Left lung (tissue), 4 donors: ENCODE measurements at regions not wholly inside any gene's neighbourhood (a gene's known extent, or its start where the extent isn't known, plus 50 kb on each side); places are given as distances from the start of the nearest gene placed in this dataset.

ENCODE experiments used
- ATAC-seq: fragments of 200-7000 bp; cut with Tn5 transposase; one replicate; pipeline ENCODE4 v1.9.1; 2020; ENCODE audit warnings: moderate library complexity
- DNase-seq, 4 donors: peaks; one replicate each; pipeline ENCODE4 v3.0.0-alpha.2; 2013 to 2020
- H3K27ac ChIP-seq, 2 donors: fragments of 200-600 bp; sonication (generic) in 1 of 2; one replicate each; pipeline versions ENCODE4 v1.5.0 to v1.8.0; 2020 to 2021
- H3K27me3 ChIP-seq, 2 donors: fragments of 200-600 bp; sonication (generic) in 1 of 2; one replicate each; pipeline versions ENCODE4 v1.5.0 to v1.8.0; 2020 to 2021
- H3K36me3 ChIP-seq, 2 donors: fragments of 200-600 bp; sonication (generic) in 1 of 2; one replicate each; pipeline versions ENCODE4 v1.5.0 to v1.8.0; 2020 to 2021
- H3K4me1 ChIP-seq, 2 donors: fragments of 200-600 bp; one replicate each; pipeline ENCODE4 v1.8.0; 2021
- H3K4me3 ChIP-seq, 2 donors: fragments of 200-600 bp; sonication (generic) in 1 of 2; one replicate each; pipeline versions ENCODE4 v1.5.0 to v1.8.0; 2020 to 2021; ENCODE audit warnings: mild to moderate bottlenecking in 1 of 2
- H3K9me3 ChIP-seq, 2 donors: fragments of 200-600 bp; sonication (generic) in 1 of 2; one replicate each; pipeline versions ENCODE4 v1.5.0 to v1.8.0; 2020 to 2021
- intact Hi-C, 2 donors: fragments of 100-400 bp; cut with DNase I; formaldehyde crosslinking; loops; one replicate each; pipeline versions ENCODE4 v1.11.2 to v1.14.2; 2022
- TF ChIP-seq, protein P1 (sequence below), 2 donors: fragments of 200-600 bp; sonication (generic) in 1 of 2; IDR thresholded peaks; one replicate each; pipeline versions ENCODE4 v1.5.0 to v1.8.0; 2021; ENCODE audit warnings: antibody characterized with exemption in 2 of 2
- donor health status: DM: no; HTN: yes; CAD: no.
- donor health status: DM: no; HTN: no; CAD: no.

DNA sequence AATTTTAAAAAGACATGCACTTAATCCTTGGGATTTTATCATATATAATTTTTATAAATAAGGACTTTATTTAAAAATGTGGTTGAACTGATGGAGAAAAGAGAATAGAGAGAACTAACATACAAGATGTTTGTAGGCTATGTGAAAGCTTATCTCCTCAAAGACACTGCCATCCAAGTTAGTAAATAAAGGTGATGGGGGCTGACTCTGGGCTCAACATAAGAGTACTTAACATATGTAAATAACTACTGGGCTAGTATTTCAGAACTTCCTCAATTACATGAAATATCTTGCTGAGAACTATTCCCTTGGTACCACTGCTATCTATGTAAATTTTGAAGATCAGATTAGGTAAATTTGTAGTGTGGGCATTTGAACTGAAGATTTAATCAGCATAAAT lies 1017.3 kb upstream of the PCDH20 start:
- intact Hi-C loops: no loop called here
- Histone ChIP-seq H3K9me3 (no peaks in the 10 kb centered on the region), H3K36me3 (no peaks in the 10 kb centered on the region), H3K4me3 (no peak overlapping the region), H3K27ac (no peak overlapping the region), H3K27me3 (no peaks in the 10 kb centered on the region), H3K4me1 (no peaks in the 10 kb centered on the region)
- no peak for ATAC-seq
- TF ChIP-seq, protein P1, sequence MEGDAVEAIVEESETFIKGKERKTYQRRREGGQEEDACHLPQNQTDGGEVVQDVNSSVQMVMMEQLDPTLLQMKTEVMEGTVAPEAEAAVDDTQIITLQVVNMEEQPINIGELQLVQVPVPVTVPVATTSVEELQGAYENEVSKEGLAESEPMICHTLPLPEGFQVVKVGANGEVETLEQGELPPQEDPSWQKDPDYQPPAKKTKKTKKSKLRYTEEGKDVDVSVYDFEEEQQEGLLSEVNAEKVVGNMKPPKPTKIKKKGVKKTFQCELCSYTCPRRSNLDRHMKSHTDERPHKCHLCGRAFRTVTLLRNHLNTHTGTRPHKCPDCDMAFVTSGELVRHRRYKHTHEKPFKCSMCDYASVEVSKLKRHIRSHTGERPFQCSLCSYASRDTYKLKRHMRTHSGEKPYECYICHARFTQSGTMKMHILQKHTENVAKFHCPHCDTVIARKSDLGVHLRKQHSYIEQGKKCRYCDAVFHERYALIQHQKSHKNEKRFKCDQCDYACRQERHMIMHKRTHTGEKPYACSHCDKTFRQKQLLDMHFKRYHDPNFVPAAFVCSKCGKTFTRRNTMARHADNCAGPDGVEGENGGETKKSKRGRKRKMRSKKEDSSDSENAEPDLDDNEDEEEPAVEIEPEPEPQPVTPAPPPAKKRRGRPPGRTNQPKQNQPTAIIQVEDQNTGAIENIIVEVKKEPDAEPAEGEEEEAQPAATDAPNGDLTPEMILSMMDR (IDR thresholded peaks at IDR 0.05): no peak
- DNase-seq: no peak

DNA sequence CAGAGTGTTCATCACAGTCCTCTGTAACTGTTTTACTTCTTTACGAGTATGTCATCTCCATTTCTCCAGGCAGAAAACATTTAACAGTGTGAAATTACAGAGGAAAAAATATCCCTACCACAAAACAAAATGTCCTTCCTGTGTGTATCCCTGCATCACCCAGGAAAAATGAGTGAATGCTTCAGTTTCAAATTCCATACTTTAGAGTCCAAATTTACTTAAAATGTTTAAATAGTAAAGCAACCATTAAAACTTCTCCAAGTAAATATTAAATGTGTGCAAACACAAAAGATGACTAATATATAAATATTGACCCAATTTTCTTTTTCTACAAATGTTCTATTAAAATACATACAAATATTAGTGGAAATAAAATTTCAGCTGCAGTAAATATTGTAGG lies 1016.6 kb upstream of the PCDH20 start:
- Histone ChIP-seq H3K27me3 (no peaks in the 10 kb centered on the region), H3K36me3 (no peaks in the 10 kb centered on the region), H3K4me1 (no peaks in the 10 kb centered on the region), H3K27ac (no peak overlapping the region), H3K9me3 (no peaks in the 10 kb centered on the region), H3K4me3 (no peak overlapping the region)
- DNase-seq: no peak
- ATAC-seq: no peak
- TF ChIP-seq, protein P1 (IDR thresholded peaks at IDR 0.05): no peak
- intact Hi-C loops: no loop called here

DNA sequence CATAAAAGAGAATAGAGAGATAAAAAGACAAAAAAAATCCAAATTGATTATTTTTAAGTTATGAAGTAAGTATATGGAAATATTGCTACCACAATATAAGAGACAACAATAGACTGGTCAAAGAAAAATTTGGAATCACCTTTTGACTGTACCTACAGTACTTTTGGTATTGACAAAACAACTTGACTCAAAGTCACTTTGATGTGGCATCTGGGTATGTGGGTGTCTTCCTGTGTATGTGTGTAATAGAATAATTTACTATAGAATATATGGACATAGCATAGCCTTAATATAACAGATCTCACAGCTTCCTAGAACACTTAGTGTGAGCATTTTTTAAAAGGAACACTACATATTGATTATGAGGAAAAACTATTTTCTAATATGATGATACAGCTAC lies 1016.2 kb upstream of the PCDH20 start:
- ATAC-seq: no peak
- Histone ChIP-seq H3K36me3 (no peaks in the 10 kb centered on the region), H3K4me3 (no peak overlapping the region), H3K9me3 (no peaks in the 10 kb centered on the region), H3K27ac (no peak overlapping the region), H3K4me1 (no peaks in the 10 kb centered on the region), H3K27me3 (no peaks in the 10 kb centered on the region)
- intact Hi-C loops: no loop called here
- TF ChIP-seq, protein P1 (IDR thresholded peaks at IDR 0.05): no peak
- no peak for DNase-seq

DNA sequence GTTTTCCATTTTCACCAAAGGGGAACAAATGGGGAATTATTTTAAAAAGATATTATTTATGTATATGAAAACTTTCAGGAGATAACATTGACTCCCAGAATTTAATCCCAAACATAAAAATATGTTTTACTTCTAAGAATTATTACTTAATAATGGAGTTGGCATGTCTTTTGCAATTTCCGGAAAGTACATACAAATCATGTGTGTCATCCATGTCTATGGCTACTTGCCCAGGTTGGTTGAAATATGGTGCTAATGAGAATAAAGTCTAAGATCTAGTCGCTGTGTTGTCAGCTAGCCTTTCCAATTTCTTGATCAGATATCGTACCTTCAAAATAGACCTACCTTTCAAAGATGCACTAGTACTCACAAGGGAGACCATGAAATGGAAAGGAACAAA lies 1003.2 kb upstream of the PCDH20 start:
- no peaks in the 10 kb centered on the region for H3K27me3 ChIP-seq
- H3K4me3 ChIP-seq: no peak overlapping the region
- H3K9me3 ChIP-seq: no peaks in the 10 kb centered on the region
- DNase-seq (peak in 1 of 4 donors; percentile 10), ATAC-seq (no peak)
- H3K27ac ChIP-seq: no peak overlapping the region
- TF ChIP-seq, protein P1 (IDR thresholded peaks at IDR 0.05): no peak
- H3K4me1 ChIP-seq: no peaks in the 10 kb centered on the region
- intact Hi-C loops: no loop called here
- no peaks in the 10 kb centered on the region for H3K36me3 ChIP-seq

DNA sequence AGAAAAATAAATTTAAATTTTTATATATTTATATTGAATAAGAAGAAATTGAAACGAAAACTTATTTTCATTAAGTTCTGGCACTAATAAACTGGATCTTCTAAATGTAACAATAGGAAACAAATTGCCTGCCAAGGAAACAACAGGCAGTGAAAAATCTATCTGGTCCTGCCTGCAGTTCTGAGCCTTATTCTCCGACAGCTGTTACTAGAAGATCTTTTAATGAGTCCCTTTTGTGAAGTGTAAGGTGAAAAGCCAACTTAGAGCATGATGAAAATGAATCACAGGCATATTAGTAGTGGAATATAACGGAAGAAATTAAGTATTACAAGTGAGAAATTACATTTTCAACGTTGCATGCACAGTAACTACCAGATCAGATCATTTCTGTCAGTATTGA lies 1002.7 kb upstream of the PCDH20 start:
- intact Hi-C loops: no loop called here

More for the DNA sequence above, 1002.7 kb upstream of the PCDH20 start:
- H3K36me3 ChIP-seq: no peaks in the 10 kb centered on the region
- no peaks in the 10 kb centered on the region for H3K9me3 ChIP-seq
- H3K27ac ChIP-seq: no peak overlapping the region
- H3K4me1 ChIP-seq: no peaks in the 10 kb centered on the region
- DNase-seq (peak in 2 of 4 donors; percentile 1 to 5), ATAC-seq (no peak)
- no peak overlapping the region for H3K4me3 ChIP-seq
- TF ChIP-seq, protein P1 (IDR thresholded peaks at IDR 0.05): no peak
- H3K27me3 ChIP-seq: no peaks in the 10 kb centered on the region
